HG03354 (cell line): ENCODE measurements at regions not wholly inside any gene's neighbourhood (a gene's known extent, or its start where the extent isn't known, plus 50 kb on each side); places are given as distances from the start of the nearest gene placed in this dataset.
"Not testable (repeated sequence)": the region's sequence is repeated elsewhere in the genome, so short reads cannot be mapped to it uniquely, and the experiment has no call there.

Experiments
- ATAC-seq: cut with Tn5 transposase; IDR thresholded peaks from one replicate; pipeline ENCODE4 v1.9.1; 2021; ENCODE audit warnings: mild to moderate bottlenecking; ENCODE audit not compliant: unreplicated experiment, poor library complexity, severe bottlenecking

- ATAC-seq = peak; percentile 72
Observed at GRCh38 chr6:92977018-92977417, 442.3 kb downstream of the EPHA7 start.

DNA sequence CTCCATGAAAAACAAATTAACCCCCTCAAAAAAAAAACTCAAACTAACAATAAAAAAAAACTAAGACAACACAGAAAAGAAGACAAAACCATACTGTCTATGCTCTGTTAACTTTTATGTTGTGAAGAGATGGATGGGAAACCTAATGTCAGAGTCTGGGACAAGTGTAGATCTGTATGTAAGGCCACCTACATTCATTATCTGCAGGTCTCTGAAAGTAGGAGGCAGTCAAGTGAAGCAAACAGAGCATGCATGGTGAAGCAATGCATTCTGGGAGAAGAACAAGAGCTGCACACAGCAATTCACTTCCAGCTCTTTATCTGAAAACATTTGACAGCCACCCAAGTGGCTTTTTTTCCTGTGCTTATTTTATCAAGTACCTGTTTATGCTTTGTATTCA is 452.0 kb downstream of the EPHA7 start:
- ATAC-seq = no peak

DNA sequence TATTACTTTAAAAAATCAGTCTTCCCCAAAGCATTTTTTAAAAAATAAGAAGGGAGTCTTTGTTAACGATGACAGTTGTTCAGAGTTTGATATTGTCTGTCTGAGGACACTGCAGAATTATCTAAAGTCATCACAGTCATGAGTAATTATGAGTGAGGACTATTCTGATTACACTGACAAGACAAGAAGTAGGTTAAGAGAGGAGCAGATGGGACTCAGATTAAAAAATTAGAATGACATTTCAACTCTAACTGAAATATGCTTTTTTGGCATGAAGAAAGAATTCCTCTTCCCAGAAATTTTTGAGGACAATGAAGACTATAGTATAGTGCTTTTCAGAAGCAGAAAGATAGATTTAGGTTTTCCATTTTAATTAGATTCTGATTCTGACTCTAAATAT is 456.5 kb downstream of the EPHA7 start:
- ATAC-seq = no peak

DNA sequence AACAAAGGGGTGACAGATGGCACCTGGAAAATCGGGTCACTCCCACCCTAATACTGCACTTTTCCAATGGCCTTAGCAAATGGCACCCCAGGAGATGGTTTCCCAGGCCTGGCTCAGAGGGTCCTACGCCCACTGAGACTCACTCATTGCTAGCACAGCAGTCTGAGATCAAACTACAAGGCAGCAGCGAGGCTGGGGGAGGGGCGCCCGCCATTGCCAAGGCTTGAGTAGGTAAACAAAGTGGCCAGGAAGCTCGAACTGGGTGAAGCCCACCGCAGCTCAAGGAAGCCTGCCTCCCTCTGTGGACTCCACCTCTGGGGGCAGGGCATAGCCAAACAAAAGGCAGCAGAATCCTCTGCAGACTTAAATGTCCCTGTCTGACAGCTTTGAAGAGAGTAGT is 467.2 kb downstream of the EPHA7 start:
- ATAC-seq = not testable (repeated sequence)

- ATAC-seq = no peak
Observed at GRCh38 chr6:92945799-92946198, 473.6 kb downstream of the EPHA7 start.

- ATAC-seq = no peak
Observed at GRCh38 chr6:92944132-92944531, 475.2 kb downstream of the EPHA7 start.

- no peak for ATAC-seq
Observed at GRCh38 chr6:92942549-92942948, 476.8 kb downstream of the EPHA7 start.

- ATAC-seq = no peak
Observed at GRCh38 chr6:92934625-92935024, 484.7 kb downstream of the EPHA7 start.

DNA sequence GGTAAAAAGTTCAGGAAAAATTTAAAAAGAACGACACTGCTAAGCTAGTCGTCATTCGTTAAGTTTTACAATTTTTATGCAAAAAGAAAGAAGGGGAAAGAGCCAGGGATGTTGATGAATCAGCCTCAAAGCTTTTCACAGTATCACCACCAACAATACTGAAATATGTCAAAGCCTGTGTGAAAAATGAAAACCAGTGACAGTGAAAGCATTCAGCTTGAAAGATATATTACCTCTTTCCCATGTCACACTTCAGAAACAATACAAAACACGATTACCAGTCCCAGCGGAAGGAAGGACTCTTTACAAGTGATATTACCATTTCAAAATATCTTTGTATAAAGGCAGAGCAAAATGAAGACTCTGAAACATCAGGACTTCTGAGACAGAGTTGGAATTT is 489.2 kb downstream of the EPHA7 start:
- ATAC-seq = no peak

- ATAC-seq = no peak
Observed at GRCh38 chr6:92922216-92922806, 497.0 kb downstream of the EPHA7 start.

DNA sequence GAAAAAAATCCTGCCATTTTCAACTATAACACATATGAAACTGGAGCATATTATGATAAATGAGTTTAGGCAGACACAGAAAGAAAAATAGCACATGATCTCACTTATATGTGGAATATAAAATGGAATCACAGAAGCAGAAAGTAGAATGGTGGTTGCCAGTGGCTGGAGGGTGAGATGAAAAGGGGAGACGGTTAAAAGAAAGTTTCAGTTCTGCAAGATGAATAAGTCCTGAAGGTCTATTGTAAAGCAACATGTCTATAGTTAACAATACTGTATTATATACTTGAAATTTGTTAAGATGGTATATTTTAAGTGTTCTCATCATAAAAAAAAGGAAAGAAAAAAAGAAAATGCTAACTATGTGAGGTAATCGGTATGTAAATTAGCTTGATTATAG is 503.9 kb downstream of the EPHA7 start:
- ATAC-seq = no peak

DNA sequence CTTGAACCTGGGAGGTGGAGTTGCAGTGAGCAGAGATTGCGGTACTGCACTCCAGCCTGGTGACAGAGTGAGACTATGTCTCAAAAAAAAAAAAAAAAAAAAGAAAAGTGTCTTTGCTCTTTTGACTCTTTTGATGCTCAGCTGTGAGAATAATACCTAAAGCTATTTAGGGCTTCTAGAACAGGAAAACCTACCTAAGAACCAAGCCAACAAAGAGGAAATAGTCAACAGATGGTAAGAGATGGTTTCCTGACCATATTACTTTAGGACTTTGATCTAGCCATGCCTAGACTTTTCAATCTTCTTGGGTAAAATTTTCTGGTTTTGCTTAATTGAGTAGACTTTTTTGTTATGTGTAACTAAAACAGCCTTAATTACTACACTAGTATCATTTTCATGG is 508.1 kb downstream of the EPHA7 start:
- ATAC-seq = no peak

GRCh38 chr6:92910646-92911045 is 508.7 kb downstream of the EPHA7 start:
- no peak for ATAC-seq

DNA sequence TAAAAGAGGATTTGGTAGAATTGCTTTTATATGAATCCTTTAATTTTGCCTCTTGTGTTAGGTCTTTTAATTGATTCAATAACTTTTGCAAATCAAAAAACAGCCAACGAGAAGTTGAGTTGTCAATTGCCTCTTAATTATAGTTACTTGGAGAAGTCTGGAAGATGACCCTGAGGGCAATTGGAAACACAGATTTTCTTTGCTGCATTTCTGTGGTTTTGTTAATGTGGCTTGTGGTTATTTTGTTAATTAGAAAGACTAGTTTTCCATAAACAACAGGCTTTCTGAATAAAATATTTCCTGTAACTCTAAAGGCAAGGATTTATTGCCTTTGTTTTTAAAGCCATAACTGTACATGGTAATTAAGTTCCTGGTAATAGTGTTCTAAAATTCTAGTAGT is 513.0 kb downstream of the EPHA7 start:
- ATAC-seq = no peak

- no peak for ATAC-seq
Observed at GRCh38 chr6:92893741-92894140, 525.6 kb downstream of the EPHA7 start.

- ATAC-seq = no peak
Observed at GRCh38 chr6:92892626-92893170, 526.7 kb downstream of the EPHA7 start.

GRCh38 chr6:92888316-92888715 is 531.0 kb downstream of the EPHA7 start:
- no peak for ATAC-seq

GRCh38 chr6:92887871-92888270 is 531.5 kb downstream of the EPHA7 start:
- no peak for ATAC-seq

- no peak for ATAC-seq
Observed at GRCh38 chr6:92879526-92879925, 539.8 kb downstream of the EPHA7 start.

DNA sequence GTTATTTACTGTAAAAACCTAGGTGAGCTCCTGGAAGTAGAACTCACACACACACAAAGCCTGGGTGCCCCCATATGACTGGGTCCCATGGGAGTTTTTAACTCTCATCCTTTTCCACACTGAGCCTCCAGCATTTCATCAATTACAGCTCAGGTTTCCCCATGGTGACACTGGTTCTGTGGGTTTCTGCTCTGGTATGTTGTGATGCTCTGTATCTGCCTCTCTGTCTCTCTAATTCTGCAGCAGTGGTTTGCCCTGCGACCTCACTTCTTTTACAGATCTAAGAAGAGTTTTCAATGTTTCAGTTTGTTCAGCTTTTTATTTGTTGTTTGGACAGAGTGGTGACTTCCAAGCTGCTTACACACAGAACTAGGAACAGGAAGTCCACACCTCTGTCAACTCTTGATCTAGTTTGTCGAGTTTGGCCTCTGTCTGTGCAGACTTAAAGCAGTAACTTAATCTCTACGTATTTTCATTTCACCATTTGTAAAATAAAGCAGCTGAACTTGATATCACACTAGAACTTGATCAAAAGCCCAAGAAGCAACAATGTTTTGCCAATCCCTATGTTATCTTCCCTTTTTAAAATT is 554.3 kb downstream of the EPHA7 start:
- no peak for ATAC-seq

DNA sequence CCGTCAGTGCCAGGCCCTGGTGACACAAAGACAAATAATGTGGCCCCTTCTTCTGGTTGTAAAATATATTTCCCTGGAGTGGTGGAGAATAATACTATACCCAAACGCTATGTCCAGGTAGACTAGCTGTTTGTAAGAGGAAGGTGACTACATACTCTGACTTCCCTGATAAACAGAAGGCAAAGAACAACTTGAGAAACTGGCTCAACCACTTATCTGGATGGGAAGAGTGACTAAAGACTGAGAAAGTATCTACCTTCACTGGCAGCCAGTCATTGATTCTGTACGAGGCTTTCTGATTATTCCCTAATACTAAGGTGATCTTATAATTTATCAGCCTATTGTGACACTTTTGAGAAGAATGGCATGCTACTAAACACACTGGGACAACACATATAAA is 569.7 kb downstream of the EPHA7 start:
- no peak for ATAC-seq

DNA sequence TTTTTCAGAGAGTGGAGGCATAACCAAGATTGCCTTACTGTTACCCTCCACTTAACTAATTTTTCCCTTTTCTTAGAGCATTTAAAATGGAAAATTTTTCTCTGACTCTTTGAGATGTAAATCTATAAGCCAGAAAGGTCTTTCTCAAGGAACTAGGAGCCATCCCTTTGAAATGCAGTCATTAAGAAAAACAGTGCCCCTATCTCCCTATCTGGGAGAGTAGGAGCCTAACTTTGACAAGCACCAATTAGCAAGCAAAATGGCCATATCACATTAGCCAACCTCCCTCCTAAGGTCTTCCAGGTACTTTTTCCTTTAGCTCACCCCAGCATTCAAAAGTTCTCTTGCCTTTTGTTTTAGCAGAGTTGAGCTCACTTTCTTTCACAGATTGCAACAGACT is 570.5 kb downstream of the EPHA7 start:
- ATAC-seq = no peak
